ENCODE measurements at regions not wholly inside any gene's neighbourhood (a gene's known extent, or its start where the extent isn't known, plus 50 kb on each side); places are given as distances from the start of the nearest gene placed in this dataset.
"Not testable (repeated sequence)": the region's sequence is repeated elsewhere in the genome, so short reads cannot be mapped to it uniquely, and the experiment has no call there.

DNA sequence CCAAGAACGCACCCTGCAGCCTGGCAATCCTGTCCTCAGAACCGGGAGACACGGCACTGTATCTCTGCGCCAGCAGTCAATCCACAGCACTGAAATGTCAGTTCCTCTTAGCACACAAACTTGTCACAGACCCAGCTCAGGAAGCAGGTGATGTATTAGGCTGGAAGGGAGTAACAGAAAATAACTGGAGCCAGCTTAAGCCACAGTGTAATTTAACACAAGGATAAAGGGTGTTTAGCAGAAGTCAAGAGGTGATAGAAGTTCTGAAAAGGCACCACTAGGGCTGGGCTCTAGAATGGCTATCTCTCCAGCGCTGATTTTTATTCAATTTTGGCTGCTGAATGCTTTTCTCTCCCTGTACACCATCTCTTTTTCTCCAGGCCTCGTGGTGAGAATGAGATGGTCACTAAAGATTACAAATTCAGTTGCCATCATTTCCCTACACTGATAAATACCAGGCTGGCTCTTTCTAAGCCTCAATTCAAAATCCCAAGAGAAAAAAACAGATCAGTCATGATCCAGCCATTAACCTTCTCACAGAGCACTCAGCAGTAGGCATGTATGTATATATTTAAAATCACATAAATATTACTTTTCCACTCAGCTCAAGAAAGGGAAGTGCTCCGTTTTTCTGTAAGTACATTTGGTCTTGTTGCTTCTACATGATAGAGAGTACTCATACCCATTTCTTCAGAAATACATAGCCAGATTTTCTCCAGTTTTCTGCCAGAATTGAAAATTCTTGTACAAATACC lies 102.7 kb upstream of the PRSS1 start:
- TF ChIP-seq, protein P1, sequence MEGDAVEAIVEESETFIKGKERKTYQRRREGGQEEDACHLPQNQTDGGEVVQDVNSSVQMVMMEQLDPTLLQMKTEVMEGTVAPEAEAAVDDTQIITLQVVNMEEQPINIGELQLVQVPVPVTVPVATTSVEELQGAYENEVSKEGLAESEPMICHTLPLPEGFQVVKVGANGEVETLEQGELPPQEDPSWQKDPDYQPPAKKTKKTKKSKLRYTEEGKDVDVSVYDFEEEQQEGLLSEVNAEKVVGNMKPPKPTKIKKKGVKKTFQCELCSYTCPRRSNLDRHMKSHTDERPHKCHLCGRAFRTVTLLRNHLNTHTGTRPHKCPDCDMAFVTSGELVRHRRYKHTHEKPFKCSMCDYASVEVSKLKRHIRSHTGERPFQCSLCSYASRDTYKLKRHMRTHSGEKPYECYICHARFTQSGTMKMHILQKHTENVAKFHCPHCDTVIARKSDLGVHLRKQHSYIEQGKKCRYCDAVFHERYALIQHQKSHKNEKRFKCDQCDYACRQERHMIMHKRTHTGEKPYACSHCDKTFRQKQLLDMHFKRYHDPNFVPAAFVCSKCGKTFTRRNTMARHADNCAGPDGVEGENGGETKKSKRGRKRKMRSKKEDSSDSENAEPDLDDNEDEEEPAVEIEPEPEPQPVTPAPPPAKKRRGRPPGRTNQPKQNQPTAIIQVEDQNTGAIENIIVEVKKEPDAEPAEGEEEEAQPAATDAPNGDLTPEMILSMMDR (IDR thresholded peaks at IDR 0.05), result no peak
- Histone ChIP-seq H3K4me1 (ENCODE audit: low read depth) (no peaks in the 10 kb centered on the region), H3K4me3 (no peak overlapping the region), H3K9me3 (no peaks in the 10 kb centered on the region), H3K36me3 (ENCODE audit: low read depth) (no peaks in the 10 kb centered on the region)
- DNase-seq (no peak), ATAC-seq (no peak)
- intact Hi-C loops (cut with DNase I, micrococcal nuclease), result no loop called here

DNA sequence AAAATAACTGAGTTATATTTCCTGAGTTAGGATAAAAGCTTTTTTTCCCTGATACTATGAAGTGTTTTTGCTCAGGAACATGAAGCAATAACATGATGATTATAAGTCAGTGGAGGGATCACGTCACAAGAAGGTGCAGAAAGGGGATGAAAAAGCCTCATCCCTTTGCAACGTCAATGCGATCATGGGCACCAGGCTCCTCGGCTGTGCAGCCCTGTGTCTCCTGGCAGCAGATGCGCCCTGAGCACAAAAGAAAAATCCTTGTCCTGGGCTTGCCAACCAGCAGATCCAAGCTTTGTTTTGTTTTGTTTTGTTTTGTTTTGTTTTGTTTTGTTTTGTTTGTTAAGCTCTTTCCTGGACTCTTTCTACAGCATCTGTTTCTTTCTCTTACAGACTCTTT lies 103.5 kb upstream of the PRSS1 start:
- no peaks in the 10 kb centered on the region for H3K36me3 ChIP-seq (ENCODE audit: low read depth)
- no peak for DNase-seq
- intact Hi-C loops (cut with DNase I, micrococcal nuclease), result no loop called here
- H3K4me1 ChIP-seq (ENCODE audit: low read depth), result no peaks in the 10 kb centered on the region
- ATAC-seq, result no peak
- TF ChIP-seq, protein P1 (IDR thresholded peaks at IDR 0.05), result no peak
- no peak overlapping the region for H3K4me3 ChIP-seq
- H3K9me3 ChIP-seq, result no peaks in the 10 kb centered on the region

DNA sequence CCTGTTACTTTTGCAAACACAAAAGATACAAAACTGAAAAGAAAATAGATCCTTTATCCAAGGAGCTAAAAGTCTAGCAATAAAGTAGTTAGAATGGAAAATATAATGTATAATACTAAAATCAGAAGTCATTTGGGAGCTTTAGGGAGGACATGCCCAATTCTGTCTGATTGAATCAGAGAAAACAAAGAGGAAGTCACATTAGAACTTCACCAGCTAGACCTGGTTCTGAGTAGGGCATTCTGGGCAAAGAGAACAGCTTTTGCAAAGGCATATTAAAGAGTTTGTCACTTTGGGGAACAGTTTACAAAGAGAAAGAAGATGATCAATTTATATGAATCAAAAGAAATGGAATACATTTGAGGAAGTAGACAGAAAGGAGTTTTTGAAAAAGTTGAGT lies 107.0 kb upstream of the PRSS1 start:
- Histone ChIP-seq H3K9me3 (no peaks in the 10 kb centered on the region), H3K4me3 (no peak overlapping the region), H3K36me3 (ENCODE audit: low read depth) (no peaks in the 10 kb centered on the region), H3K4me1 (ENCODE audit: low read depth) (no peaks in the 10 kb centered on the region)
- ATAC-seq, result no peak
- intact Hi-C loops (cut with DNase I, micrococcal nuclease), result no loop called here
- DNase-seq, result no peak
- TF ChIP-seq, protein P1 (IDR thresholded peaks at IDR 0.05), result no peak

DNA sequence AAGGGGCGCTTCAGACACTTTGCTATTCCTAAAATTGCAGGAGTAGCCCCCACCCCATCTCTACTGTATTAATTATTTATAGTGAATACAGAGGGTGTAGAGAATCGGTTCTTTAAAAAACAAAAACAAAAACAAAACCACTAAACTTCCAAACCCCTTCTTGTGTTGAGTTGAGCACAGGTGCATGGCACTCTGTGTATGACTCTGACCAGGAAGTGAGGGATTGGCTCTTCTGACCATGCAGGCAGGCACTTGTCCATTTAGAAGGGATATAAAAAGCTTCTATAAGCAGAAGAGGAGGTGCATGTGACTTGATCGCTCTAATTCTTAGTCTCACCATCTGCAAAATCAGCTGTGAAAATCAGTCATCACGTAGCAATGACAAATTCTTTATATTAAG lies 108.0 kb upstream of the PRSS1 start:
- H3K4me1 ChIP-seq (ENCODE audit: low read depth); intact Hi-C loops (cut with DNase I, micrococcal nuclease); ATAC-seq; H3K4me3 ChIP-seq; DNase-seq; H3K36me3 ChIP-seq (ENCODE audit: low read depth); H3K9me3 ChIP-seq: not testable (repeated sequence)

DNA sequence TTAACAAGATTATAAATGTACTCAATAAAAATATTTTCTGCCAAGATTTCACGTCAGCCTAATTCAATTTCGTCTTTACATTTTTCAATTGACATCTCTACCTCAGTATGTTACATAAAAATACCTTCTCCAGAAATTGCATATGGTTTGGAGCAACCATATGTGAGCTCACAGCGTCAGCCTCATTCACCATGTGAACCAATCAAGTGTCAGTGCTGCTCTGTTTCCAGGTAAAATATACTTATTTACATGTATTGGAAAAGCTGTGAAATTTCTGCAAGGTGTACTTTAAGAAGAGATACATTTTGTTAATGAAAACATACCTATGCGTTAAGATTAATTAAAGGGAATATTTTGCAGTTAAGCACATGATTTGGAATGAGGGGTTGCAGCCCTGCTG lies 110.7 kb upstream of the PRSS1 start:
- ATAC-seq (no peak), DNase-seq (no peak)
- H3K4me3 ChIP-seq, result no peak overlapping the region
- TF ChIP-seq, protein P1 (IDR thresholded peaks at IDR 0.05), result no peak
- intact Hi-C loops (cut with DNase I, micrococcal nuclease), result no loop called here
- no peaks in the 10 kb centered on the region for H3K9me3 ChIP-seq
- H3K36me3 ChIP-seq (ENCODE audit: low read depth), result no peaks in the 10 kb centered on the region
- H3K4me1 ChIP-seq (ENCODE audit: low read depth), result no peaks in the 10 kb centered on the region

DNA sequence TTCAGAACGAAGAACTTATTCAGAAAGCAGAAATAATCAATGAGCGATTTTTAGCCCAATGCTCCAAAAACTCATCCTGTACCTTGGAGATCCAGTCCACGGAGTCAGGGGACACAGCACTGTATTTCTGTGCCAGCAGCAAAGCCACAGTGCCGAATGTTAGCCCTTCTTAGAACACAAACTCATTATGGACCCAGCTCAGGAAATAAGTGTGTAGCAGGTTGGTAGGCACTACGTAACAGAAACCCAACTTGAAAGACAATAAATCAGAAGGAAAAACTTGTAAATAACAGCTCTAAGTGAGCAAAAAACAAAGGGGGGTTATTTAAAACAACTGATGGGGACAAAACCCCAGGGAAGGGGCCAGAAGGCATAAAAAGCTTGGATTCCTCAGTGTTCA lies 112.0 kb upstream of the PRSS1 start:
- Histone ChIP-seq H3K4me3 (no peak overlapping the region), H3K4me1 (ENCODE audit: low read depth) (no peaks in the 10 kb centered on the region), H3K9me3 (no peaks in the 10 kb centered on the region), H3K36me3 (ENCODE audit: low read depth) (no peaks in the 10 kb centered on the region)
- ATAC-seq, result no peak
- no peak for DNase-seq
- TF ChIP-seq, protein P1 (IDR thresholded peaks at IDR 0.05), result no peak
- intact Hi-C loops (cut with DNase I, micrococcal nuclease), result no loop called here

All from mucosa of descending colon (tissue), 3 donors.